Stimulated activated CD8-positive, alpha-beta memory T cell treated with anti-CD3 and anti-CD28 coated beads, Interleukin-7, amount 100 ng/mL, for 4 hours (primary cell): ENCODE measurements at regions not wholly inside any gene's neighbourhood (a gene's known extent, or its start where the extent isn't known, plus 50 kb on each side); places are given as distances from the start of the nearest gene placed in this dataset.

Experiments
- DNase-seq, 2 donors: peaks; one replicate each; pipeline ENCODE4 v3.0.0-alpha.2; 2020; ENCODE audit warnings: low read depth in 2 of 2

DNA sequence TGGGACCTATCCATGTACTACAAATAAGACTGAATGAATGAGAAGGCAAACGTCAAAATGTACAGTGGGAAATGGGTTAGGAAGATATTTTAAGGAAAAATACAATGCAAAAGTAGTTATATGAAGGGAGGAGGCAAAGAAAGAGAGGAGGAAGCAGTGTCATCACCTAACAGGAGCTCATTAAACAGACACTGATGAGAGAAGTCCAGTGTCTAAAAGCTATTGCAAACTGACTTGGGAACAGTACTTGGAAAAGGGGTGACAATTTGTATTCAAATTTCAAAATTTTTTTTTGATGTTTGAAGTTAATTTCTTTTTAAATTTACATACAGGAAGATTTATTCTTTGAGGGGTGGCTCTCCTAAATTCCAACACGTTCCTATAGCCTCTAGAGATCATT, 143.5 kb upstream of the NOX3 start:
- DNase-seq, result no peak

DNA sequence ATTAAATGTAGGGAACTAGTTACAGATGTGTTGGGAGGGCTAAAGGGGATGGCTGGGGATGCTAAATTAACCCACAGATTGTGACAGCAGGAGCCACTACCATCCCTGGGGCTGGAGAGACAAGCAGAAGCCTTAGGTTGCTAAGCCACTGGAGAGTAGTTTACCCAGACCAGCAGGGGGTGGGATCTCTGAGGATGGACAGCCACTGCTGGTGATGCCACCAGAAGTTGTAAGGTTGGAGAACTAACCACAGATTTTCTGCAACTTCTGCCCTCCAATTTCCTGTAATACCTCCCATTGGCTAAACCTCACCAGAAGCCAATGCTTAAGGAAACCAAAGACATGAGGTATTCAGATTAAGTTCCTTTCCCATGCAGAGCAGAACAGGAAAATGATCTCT, 139.6 kb upstream of the NOX3 start:
- no peak for DNase-seq

DNA sequence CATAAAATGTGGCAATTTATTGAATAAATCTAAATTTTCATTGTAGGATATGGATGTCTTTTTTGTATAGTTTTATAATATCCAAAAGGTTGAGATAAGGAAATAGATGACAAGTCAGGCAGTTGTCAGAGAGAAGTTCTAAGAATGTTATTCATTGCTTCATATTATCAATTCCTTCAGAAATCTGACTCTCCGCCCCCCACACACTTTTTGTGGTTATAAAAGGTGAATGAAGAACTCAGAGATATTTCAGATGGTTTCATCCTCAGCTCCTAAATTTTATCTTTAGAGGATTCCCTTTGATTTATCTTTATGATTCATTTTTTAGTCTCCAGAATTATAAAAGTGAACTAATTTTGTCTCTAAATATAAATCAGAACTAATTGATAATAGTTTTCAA, 136.1 kb upstream of the NOX3 start:
- no peak for DNase-seq

DNA sequence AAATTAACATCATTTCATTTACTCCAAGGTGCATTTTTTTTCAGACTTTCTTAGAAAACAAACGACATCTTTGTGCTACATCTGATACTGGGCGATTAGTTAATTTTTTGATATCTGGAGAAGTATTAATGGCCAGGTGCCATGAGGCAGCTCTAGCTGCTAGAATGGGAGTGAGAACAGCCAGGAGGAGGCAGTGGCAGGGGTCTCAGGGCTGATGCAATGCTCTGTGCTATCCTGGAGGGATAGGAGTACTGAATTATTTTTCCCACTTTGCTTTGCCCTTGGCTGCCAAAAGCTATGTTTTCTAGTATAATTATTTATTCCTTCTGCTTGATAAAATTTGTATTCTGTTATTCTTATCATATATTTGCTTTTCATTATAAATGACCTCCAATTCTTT, 133.6 kb upstream of the NOX3 start:
- DNase-seq, result no peak

- no peak for DNase-seq
These were observed 132.2 kb upstream of the NOX3 start for GRCh38 chr6:155587817-155588216.

DNA sequence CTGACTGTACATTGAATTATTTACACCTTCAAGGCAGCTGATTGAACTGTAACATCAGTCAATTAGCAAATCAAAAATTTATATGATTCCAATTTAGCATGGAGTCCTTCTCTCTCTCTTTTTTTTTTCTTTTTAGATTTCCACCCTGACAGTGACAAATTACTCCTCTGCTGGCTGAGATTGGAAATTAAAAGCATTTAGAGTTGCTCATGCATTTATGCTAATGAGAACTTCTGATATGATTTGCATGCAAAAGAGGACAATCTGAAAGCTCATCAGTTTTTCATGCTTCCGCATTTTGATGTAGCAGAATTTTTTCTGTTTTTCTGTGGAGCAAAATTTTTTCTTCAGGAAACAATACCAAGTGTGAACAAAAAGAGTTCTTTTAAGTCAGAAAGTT, 130.5 kb upstream of the NOX3 start:
- no peak for DNase-seq

DNA sequence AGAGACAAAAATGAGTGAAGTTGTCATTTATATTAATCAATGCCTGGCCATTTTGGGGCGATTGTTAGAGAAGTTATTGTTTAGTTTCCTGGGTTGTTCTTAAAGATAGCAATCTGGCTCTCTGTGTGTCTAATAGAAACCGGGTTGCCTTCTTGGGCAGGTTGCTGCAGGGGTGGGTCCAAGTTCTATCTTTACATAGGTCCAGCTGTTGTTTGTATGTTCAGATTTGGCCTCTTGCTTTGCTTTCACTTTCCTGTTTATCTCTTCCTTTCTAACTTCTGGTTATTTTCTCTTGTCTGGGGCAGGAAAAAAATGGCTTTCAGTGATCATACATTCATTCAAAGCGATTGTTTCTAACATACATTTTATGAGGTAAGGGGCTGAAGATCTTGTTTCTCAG, 128.4 kb upstream of the NOX3 start:
- DNase-seq, result no peak

DNA sequence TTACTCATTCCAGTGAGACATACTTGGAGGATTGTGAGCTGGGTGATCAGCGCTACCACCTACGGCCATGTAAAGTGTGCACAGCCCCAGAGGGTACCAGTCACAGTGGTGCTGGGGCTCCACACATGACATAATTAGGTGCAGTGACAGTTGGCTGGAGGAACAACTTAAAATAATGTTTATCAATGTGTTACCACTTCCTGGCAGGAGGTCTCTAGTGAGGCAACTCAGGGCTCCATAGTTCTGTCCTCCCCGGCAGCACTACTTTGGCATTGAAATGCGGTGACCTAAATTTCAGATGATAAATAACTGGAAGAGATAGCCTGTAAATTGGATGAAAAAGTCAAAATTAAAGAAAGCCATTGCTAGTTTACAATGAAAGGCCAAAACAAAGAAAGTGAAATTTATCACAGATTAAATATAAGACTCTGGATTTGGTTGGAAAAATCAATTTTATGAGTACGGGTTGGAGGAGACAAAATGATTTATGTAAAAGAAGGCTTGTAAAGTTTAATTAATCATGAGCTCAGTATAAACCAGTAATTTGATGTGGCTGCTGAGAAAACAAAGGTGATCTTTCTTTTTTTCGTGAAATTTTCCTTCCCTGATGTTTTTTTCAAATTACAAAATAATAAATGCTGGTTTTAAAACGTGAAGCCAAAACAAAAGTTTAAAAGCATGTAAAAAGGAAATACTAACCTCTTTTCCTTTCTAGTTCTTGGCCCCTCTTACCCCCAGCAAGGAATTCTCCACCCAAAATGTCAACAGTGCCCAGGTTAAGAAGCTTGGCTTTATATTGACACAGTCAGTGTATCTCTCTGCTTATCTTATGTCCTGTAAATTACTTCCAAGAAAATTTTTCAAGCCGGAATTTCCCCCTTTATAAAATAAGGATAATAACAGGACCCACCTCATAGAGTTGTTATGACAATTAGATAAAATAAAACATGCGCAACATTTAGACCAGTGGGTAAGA, 126.7 kb upstream of the NOX3 start:
- no peak for DNase-seq

DNA sequence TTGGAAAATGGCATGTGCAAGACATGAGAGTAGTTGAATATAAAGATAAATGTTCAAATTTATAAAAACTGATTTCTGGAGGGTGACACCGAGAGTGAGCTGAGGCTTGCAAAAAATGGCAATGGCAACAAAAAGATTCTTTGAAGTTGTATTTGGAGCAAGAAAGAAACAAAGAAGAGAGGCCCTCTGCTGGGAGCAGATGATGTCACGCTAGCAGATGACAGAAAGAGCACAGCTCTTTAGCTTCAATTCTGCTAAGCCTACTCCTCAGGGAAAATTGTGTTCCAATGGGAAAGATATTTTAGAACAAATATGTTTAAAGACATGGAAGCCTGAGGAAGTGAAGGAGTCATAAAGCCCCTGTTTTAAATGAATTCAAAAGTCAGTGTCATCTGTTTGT, 125.3 kb upstream of the NOX3 start:
- DNase-seq, result no peak

DNA sequence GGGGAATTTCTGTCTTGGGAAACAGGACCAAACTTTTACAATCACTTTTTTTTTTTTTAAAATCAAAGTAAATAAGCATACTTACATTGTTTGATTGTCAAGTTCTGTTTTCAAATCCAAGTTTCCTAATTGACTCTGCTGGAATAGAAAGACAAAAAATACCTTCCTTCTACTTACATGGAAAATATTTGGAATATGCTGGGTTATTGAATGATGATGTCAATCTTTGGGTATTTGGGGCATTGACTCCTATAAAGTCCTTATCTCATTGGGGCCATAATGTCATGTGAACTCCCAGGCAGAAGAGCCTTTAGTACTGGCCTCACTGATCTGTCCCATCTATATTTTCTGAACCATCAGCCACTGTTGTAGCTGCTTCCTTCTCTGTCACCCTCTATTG, 122.6 kb upstream of the NOX3 start:
- DNase-seq, result no peak

DNA sequence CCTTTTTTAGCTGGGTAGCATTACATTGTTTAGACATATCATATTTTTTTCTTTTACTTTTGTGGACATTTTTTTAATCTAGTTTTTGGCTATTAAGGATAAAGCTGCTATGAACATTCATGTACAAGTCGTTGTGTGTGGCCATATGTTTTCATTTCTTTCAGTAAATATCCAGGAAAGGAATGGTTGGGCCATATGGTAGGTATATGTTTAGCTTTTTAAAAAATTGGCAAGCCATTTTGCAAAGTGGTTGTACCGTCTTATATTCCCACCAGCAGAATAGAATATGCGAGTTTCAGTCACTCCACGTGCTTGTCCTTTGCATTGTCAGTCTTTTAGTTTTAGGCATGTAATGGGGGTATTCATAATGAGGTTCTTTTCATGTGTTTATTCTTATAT, 106.3 kb upstream of the NOX3 start:
- DNase-seq, result no peak

DNA sequence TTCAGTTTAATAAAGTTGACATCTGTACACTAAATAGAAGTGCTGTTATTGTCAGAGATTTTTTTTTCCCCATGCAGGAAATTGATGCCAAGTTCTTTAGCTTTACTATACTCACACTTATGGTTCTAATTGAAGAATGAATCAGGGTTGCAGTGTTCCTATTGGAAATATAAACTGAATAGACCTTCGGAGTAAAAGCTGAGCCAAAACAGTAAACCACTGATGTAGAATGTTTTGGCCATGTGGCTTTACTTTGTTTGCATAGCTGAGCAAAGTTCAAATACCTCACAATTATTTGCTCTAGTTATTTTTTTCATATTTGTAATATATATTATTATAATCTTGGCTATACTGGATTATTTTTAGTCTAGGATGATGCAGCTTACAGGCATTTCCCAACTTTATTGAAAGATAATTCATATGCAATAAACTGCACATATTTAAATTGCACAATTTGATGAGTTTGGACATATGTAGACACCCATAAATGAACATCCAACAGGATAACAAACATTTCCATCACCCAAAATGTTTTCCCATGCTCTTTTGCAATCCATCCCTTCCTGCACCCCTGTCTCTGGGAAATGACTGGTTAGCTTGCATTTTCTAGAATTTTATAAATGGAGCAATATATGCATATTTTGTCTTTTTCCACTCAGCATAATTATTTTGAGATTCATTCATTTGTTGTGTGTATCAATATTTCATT, 105.8 kb upstream of the NOX3 start:
- DNase-seq, result no peak

GRCh38 chr6:155549928-155550327, 94.3 kb upstream of the NOX3 start:
- DNase-seq, result no peak

GRCh38 chr6:155549028-155549798, 93.6 kb upstream of the NOX3 start:
- DNase-seq, result no peak

DNA sequence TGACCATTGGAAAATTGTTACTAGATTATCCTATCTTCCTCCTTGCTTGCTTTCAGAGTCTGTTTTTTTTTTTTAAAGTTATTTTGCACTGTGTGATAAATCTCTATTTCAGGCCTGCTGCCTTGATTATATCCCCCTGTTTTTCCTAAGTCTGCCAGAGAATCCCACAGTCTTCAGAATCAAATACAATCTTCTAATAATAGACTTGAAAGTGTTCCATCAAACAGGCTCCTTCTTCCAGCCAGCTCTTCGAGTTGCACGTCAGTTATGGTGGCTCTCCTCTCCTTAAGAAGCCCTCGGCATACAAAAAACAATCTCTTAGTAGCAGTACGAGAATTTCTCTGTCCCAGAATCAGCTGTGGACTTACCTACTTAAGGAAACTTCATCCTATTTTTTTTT, 92.9 kb upstream of the NOX3 start:
- no peak for DNase-seq

GRCh38 chr6:155544677-155545076, 89.0 kb upstream of the NOX3 start:
- no peak for DNase-seq

DNA sequence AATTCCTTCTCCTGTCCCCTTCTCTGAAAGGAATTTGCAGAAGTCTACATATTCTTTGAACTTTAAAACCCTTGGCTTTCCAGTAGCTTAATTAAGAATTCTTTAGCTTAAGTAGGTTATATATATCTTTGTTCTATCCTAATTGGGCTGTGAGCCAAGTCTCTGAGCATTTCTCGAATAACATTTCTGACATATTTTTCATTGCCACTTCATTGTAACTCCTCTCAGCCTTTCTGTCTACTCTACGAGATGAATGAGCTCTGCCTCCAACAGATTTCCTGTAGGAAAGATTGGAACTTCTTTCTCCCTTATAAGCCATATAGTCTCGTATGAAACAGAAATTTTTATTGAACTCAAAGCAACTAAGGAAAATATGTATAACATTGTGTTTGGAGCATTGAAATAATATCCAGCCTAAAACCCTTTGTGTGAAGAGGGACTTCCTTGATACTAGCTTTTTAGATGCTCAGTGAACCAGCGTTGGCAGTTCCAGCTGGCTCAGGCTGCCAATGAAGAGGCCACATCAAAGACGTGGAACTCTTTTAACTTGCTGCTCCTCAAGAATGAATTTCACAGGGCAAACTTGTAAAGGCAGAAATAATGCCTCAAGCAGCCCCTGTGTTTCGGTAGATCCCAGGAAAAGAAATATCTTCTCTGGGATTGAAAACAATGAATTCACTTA, 87.7 kb upstream of the NOX3 start:
- DNase-seq, result no peak

GRCh38 chr6:155542036-155542435, 86.4 kb upstream of the NOX3 start:
- no peak for DNase-seq

GRCh38 chr6:155538708-155539390, 83.2 kb upstream of the NOX3 start:
- DNase-seq, result no peak

DNA sequence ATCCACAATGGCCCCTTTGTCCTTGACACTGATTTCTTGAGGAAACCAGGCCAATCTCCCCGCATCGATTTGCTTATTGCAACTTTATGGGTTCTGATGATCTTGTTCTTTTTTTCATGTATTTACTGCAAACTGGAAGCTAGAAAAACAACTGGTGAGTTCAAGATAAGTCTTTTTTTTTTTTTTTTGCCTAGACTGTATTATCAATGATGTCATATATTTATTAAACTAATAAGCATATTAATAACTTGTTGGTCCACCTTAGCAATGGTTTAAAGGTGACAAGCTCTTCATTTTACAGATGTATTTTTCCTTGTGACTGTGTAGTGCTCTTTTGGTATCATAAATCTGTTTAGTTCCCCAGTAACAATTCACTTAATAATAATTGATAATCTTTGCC, 79.0 kb upstream of the NOX3 start:
- no peak for DNase-seq

- DNase-seq, result no peak
These were observed 74.7 kb upstream of the NOX3 start for GRCh38 chr6:155530219-155530834.
